ENCODE measurements at regions not wholly inside any gene's neighbourhood (a gene's known extent, or its start where the extent isn't known, plus 50 kb on each side); places are given as distances from the start of the nearest gene placed in this dataset.

GRCh38 chr22:44391015-44391414 is 78.3 kb upstream of the SHISAL1 start:
- no peaks in the 10 kb centered on the region for H3K4me1 ChIP-seq (ENCODE audit: control insufficient read depth, insufficient read depth, low read length)
- TF ChIP-seq BCL6B (tag by site-specific recombination; IDR thresholded peaks at IDR 0.05), result no peak
- no peak for TF ChIP-seq ZNF138 (tag by site-specific recombination; IDR thresholded peaks at IDR 0.05; ENCODE audit: borderline replicate concordance)
- no peak for TF ChIP-seq ZNF202 (tag by site-specific recombination; IDR thresholded peaks at IDR 0.05; ENCODE audit: borderline replicate concordance)
- TF ChIP-seq ZNF585B (tag by site-specific recombination; IDR thresholded peaks at IDR 0.05), result no peak
- no peak for TF ChIP-seq ZNF561 (tag by site-specific recombination; IDR thresholded peaks at IDR 0.05; ENCODE audit: borderline replicate concordance)
- H3K9me3 ChIP-seq (ENCODE audit: control insufficient read depth, insufficient read depth, low read depth, low read length), result no peaks in the 10 kb centered on the region
- no peak overlapping the region for H3K4me3 ChIP-seq (ENCODE audit: low read depth, low read length)
- CTCF ChIA-PET, result interaction anchor here (0.6 kb wide), 1 partner anchor 183 kb away, joined by 5 read pairs; no protein-coding TSS in a partner anchor
- POLR2A ChIA-PET, result no interaction called here
- H3K27ac ChIP-seq (ENCODE audit: extremely low read depth, low read depth, low read length), result no peak overlapping the region
- H3K36me3 ChIP-seq (ENCODE audit: control insufficient read depth in 2 of 2, insufficient read depth in 1 of 2, low read length in 2 of 2), result no peaks in the 10 kb centered on the region

GRCh38 chr22:44390613-44390970 is 77.8 kb upstream of the SHISAL1 start:
- TF ChIP-seq ZNF426 (tag by site-specific recombination; IDR thresholded peaks at IDR 0.05) (no peak), ZSCAN16 (tag by site-specific recombination; IDR thresholded peaks at IDR 0.05) (no peak), ZXDB (tag by site-specific recombination; IDR thresholded peaks at IDR 0.05) (no peak), ZNF449 (tag by site-specific recombination; IDR thresholded peaks at IDR 0.05) (no peak), ZFP37 (tag by site-specific recombination; IDR thresholded peaks at IDR 0.05) (no peak), YY2 (tag by site-specific recombination; IDR thresholded peaks at IDR 0.05) (no peak), ZNF747 (tag by site-specific recombination; IDR thresholded peaks at IDR 0.05) (no peak), ZNF10 (tag by site-specific recombination; IDR thresholded peaks at IDR 0.05) (no peak), ZNF398 (tag by site-specific recombination; IDR thresholded peaks at IDR 0.05) (no peak), ZNF311 (tag by site-specific recombination; IDR thresholded peaks at IDR 0.05; ENCODE audit: borderline replicate concordance) (no peak), ZNF302 (tag by site-specific recombination; IDR thresholded peaks at IDR 0.05; ENCODE audit: low read depth) (no peak), ZBTB44 (tag by site-specific recombination; IDR thresholded peaks at IDR 0.05) (no peak), ZNF639 (tag by site-specific recombination; IDR thresholded peaks at IDR 0.05) (no peak)
- POLR2A ChIA-PET, result no interaction called here

More at GRCh38 chr22:44390613-44390970, 77.8 kb upstream of the SHISAL1 start:
- H3K36me3 ChIP-seq (ENCODE audit: control insufficient read depth in 2 of 2, insufficient read depth in 1 of 2, low read length in 2 of 2), result no peaks in the 10 kb centered on the region
- H3K4me1 ChIP-seq (ENCODE audit: control insufficient read depth, insufficient read depth, low read length), result no peaks in the 10 kb centered on the region
- H3K9me3 ChIP-seq (ENCODE audit: control insufficient read depth, insufficient read depth, low read depth, low read length), result no peaks in the 10 kb centered on the region
- H3K4me3 ChIP-seq (ENCODE audit: low read depth, low read length), result no peak overlapping the region
- no peak overlapping the region for H3K27ac ChIP-seq (ENCODE audit: extremely low read depth, low read depth, low read length)
- CTCF ChIA-PET, result interaction anchor here (0.6 kb wide), 1 partner anchor 183 kb away, joined by 5 read pairs; no protein-coding TSS in a partner anchor
